OCI-LY7 (cell line): ENCODE measurements at regions not wholly inside any gene's neighbourhood (a gene's known extent, or its start where the extent isn't known, plus 50 kb on each side); places are given as distances from the start of the nearest gene placed in this dataset.

Experiments used
- BruUV-seq: library from RNA; stranded (reverse); fragments of 400-500 nt; replicated peaks from 2 replicates; lab custom pipeline; 2021; lab: Mats Ljungman, UMichigan
- CTCF ChIA-PET: fragments of 300-600 bp; sonication (Branson Sonifier 250); formaldehyde crosslinking; loops from one replicate; lab custom pipeline; 2022; ENCODE audit warnings: antibody characterized with exemption; ENCODE audit not compliant: unreplicated experiment; lab: Charles Lee
- POLR2A ChIA-PET: fragments of 300-600 bp; sonication (Branson Sonifier 250); formaldehyde crosslinking; loops from one replicate; lab custom pipeline; 2022; ENCODE audit warnings: antibody characterized with exemption; lab: Charles Lee
- DNase-seq: peaks from one replicate; pipeline ENCODE4 v3.0.0-alpha.2; 2015; ENCODE audit warnings: low spot score
- H2AFZ ChIP-seq: fragments of 200-600 bp; sonication (generic), shearing (Covaris generic); 2 replicates; pipeline ENCODE4 v1.6.1; 2014; ENCODE audit warnings: mild to moderate bottlenecking, antibody characterized with exemption, low read length, moderate library complexity
- H3K27ac ChIP-seq: fragments of 200-600 bp; sonication (generic); 2 replicates; pipeline ENCODE4 v1.5.1; 2014; ENCODE audit warnings: mixed run types, low read depth, mild to moderate bottlenecking, moderate library complexity, low read length, inconsistent platforms; ENCODE audit not compliant: poor library complexity, severe bottlenecking
- H3K36me3 ChIP-seq: fragments of 200-600 bp; sonication (generic); 2 replicates; pipeline ENCODE4 v1.6.1; 2014; ENCODE audit warnings: mild to moderate bottlenecking, antibody characterized with exemption, low read length, moderate library complexity, mixed read lengths; ENCODE audit not compliant: insufficient read depth
- H3K4me1 ChIP-seq: fragments of 200-600 bp; sonication (generic); 2 replicates; pipeline ENCODE4 v1.5.1; 2014; ENCODE audit warnings: mild to moderate bottlenecking, low read length; ENCODE audit not compliant: insufficient read depth, poor library complexity, severe bottlenecking
- H3K4me2 ChIP-seq: fragments of 200-600 bp; sonication (generic); 2 replicates; pipeline ENCODE4 v1.6.1; 2014; ENCODE audit warnings: mild to moderate bottlenecking, low read length
- H3K4me3 ChIP-seq: fragments of 200-600 bp; sonication (generic); 2 replicates; pipeline ENCODE4 v1.5.1; 2014; ENCODE audit warnings: mild to moderate bottlenecking, low read depth, low read length; ENCODE audit not compliant: poor library complexity, severe bottlenecking
- H3K79me2 ChIP-seq: fragments of 200-600 bp; sonication (generic); 2 replicates; pipeline ENCODE4 v1.6.1; 2016; ENCODE audit warnings: low read depth, mild to moderate bottlenecking, low read length, moderate library complexity, mixed read lengths; ENCODE audit not compliant: insufficient read depth
- H3K9me2 ChIP-seq: fragments of 200-600 bp; sonication (generic); 2 replicates; pipeline ENCODE4 v1.6.1; 2016; ENCODE audit warnings: mild to moderate bottlenecking, low read length, mixed read lengths; ENCODE audit not compliant: insufficient read depth
- H3K9me3 ChIP-seq: fragments of 200-600 bp; sonication (generic); 2 replicates; pipeline ENCODE4 v1.6.1; 2014; ENCODE audit warnings: mild to moderate bottlenecking, mixed run types, low read length, mixed read lengths
- H4K20me1 ChIP-seq: fragments of 200-600 bp; sonication (generic); 2 replicates; pipeline ENCODE4 v1.6.1; 2014; ENCODE audit warnings: mild to moderate bottlenecking, antibody characterized with exemption, low read length, moderate library complexity, mixed read lengths; ENCODE audit not compliant: insufficient read depth
- EZH2phosphoT487 ChIP-seq: fragments of 200-600 bp; sonication (generic); IDR thresholded peaks from 2 replicates; pipeline ENCODE4 v1.6.1; 2018; ENCODE audit warnings: low read depth, borderline replicate concordance, mild to moderate bottlenecking, mixed run types, antibody characterized with exemption, low read length, moderate library complexity, mixed read lengths
- intact Hi-C: fragments of 100-400 bp; cut with micrococcal nuclease; formaldehyde crosslinking; loops from one replicate; pipeline ENCODE4 v1.10.0; 2022; ENCODE audit not compliant: unreplicated experiment
- TF ChIP-seq, protein P1 (sequence below): fragments of 200-600 bp; sonication (generic); conservative IDR thresholded peaks from 2 replicates; pipeline ENCODE4 v1.5.1; 2014; ENCODE audit warnings: mild to moderate bottlenecking, antibody characterized with exemption, low read length, moderate library complexity, mixed read lengths

DNA sequence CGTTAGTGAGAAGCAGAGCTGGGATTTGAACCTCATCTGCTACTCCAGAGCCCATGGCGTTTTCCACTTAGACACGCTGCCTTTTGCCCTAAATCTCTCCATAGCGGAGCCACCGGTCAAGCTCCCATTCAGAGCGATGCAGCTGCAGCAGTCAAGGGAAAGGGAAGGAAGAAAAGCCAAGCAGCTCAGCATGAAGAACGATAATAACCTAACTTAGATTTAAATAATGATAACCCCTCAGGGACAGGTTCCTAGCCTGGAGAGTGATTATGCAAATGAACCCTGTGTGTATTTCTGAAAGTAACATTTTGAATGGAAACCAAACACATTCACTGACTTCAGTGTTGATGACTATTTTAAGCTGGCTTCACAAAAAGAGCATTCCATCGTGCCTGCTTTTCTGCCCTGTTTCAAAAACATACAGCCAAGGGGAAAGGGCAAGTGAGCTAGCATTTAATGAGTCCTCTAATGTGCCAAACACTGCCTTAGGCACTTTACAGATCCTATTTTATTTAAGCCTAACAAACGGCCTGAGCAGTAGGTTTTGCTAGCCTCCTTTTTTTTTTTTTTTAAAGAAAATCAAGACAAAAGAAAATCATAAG is 798.3 kb downstream of the CDH8 start:
- DNase-seq: no peak
- Histone ChIP-seq H3K36me3 (no peaks in the 10 kb centered on the region), H3K4me3 (no peak overlapping the region), H3K4me2 (no peak overlapping the region), H4K20me1 (no peaks in the 10 kb centered on the region), H2AFZ (no peak overlapping the region), H3K27ac (no peak overlapping the region), H3K9me3 (no peaks in the 10 kb centered on the region), H3K79me2 (no peaks in the 10 kb centered on the region), H3K4me1 (no peaks in the 10 kb centered on the region), H3K9me2 (no peaks in the 10 kb centered on the region)
- ChIA-PET CTCF (no interaction called here), POLR2A (no interaction called here)
- no TSS peak for BruUV-seq
- intact Hi-C loops: no loop called here
- no peak for TF ChIP-seq EZH2phosphoT487
- TF ChIP-seq, protein P1, sequence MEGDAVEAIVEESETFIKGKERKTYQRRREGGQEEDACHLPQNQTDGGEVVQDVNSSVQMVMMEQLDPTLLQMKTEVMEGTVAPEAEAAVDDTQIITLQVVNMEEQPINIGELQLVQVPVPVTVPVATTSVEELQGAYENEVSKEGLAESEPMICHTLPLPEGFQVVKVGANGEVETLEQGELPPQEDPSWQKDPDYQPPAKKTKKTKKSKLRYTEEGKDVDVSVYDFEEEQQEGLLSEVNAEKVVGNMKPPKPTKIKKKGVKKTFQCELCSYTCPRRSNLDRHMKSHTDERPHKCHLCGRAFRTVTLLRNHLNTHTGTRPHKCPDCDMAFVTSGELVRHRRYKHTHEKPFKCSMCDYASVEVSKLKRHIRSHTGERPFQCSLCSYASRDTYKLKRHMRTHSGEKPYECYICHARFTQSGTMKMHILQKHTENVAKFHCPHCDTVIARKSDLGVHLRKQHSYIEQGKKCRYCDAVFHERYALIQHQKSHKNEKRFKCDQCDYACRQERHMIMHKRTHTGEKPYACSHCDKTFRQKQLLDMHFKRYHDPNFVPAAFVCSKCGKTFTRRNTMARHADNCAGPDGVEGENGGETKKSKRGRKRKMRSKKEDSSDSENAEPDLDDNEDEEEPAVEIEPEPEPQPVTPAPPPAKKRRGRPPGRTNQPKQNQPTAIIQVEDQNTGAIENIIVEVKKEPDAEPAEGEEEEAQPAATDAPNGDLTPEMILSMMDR: no peak

DNA sequence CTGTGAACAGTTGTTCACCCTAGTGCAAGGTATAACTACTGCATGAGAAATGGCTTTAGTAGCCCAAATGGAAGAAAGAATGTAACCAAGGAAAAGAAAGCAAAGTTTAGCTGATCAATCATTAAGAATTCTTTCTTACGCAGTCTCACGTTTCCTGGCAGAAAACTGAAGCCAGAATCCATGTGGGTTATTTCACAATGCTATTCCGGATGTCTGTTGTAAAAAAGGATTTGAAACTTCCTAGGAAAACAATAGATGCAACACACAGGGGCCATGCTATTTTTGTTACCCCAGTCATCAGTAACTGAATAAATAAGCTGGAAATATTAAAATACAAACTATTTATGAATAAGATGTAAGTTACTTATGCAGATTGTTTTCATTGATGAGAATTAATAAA is 802.5 kb downstream of the CDH8 start:
- no peak for TF ChIP-seq EZH2phosphoT487
- TF ChIP-seq, protein P1: no peak
- H2AFZ ChIP-seq: no peak overlapping the region
- H3K27ac ChIP-seq: no peak overlapping the region
- CTCF ChIA-PET: no interaction called here
- H3K9me2 ChIP-seq: no peaks in the 10 kb centered on the region
- no peaks in the 10 kb centered on the region for H3K79me2 ChIP-seq
- no TSS peak for BruUV-seq
- H3K9me3 ChIP-seq: no peaks in the 10 kb centered on the region
- DNase-seq: no peak
- no peaks in the 10 kb centered on the region for H4K20me1 ChIP-seq
- intact Hi-C loops: no loop called here
- no peaks in the 10 kb centered on the region for H3K4me1 ChIP-seq
- no peak overlapping the region for H3K4me3 ChIP-seq
- H3K36me3 ChIP-seq: no peaks in the 10 kb centered on the region
- H3K4me2 ChIP-seq: no peak overlapping the region
- POLR2A ChIA-PET: interaction anchor here (0.5 to 0.7 kb wide), 2 partner anchors 186 to 1022 kb away, joined by 3 to 5 read pairs; no protein-coding TSS in a partner anchor

DNA sequence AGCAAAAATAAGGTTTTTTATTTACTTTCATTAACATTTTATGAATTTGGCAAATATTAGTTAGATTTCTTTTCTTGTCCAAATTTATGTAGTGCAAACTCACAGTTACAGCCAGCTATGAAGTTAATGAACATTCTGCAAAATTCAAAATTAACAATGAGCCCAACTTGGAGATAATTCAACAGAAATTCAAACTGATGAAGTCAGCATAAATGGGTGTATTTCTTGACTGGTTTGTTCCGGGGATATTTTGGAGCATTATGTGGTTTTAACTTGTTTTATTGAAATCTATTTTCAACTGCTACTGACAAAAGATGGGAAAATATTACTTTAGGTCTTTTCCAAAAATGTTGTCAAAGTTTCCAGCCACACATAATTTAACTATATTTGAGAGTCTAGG is 807.9 kb downstream of the CDH8 start:
- TF ChIP-seq, protein P1: no peak
- TF ChIP-seq EZH2phosphoT487: no peak

More for the DNA sequence above, 807.9 kb downstream of the CDH8 start:
- Histone ChIP-seq H3K9me3 (no peaks in the 10 kb centered on the region), H3K4me1 (no peaks in the 10 kb centered on the region), H3K4me2 (no peak overlapping the region), H3K27ac (no peak overlapping the region), H2AFZ (no peak overlapping the region), H3K4me3 (no peak overlapping the region), H3K9me2 (no peaks in the 10 kb centered on the region), H4K20me1 (no peaks in the 10 kb centered on the region), H3K79me2 (no peaks in the 10 kb centered on the region), H3K36me3 (no peaks in the 10 kb centered on the region)
- DNase-seq: no peak
- CTCF ChIA-PET: no interaction called here
- BruUV-seq: no TSS peak
- POLR2A ChIA-PET: no interaction called here
- intact Hi-C loops: no loop called here
